AG09309 (cell line): ENCODE measurements at regions not wholly inside any gene's neighbourhood (a gene's known extent, or its start where the extent isn't known, plus 50 kb on each side); places are given as distances from the start of the nearest gene placed in this dataset.

Experiments
- DNase-seq: peaks from one replicate; pipeline ENCODE4 v3.0.0-alpha.2; 2010; ENCODE audit warnings: low read depth
- H3K4me3 ChIP-seq: 2 replicates; pipeline ENCODE4 v1.5.1; 2011; ENCODE audit warnings: mild to moderate bottlenecking, low read depth, low read length, moderate library complexity; ENCODE audit not compliant: control insufficient read depth
- CTCF ChIP-seq: IDR thresholded peaks from 2 replicates; pipeline ENCODE4 v1.5.1; 2011; ENCODE audit warnings: mild to moderate bottlenecking, low read depth, low read length, inconsistent platforms; ENCODE audit not compliant: insufficient read depth, control insufficient read depth; ENCODE audit errors: missing control alignments

- no peak overlapping the region for H3K4me3 ChIP-seq
- DNase-seq, result no peak
- no peak for TF ChIP-seq CTCF
Observed at GRCh38 chr4:43968011-43968410, 480.6 kb downstream of the KCTD8 start.

- no peak for TF ChIP-seq CTCF
- H3K4me3 ChIP-seq, result no peak overlapping the region
- no peak for DNase-seq
Observed at GRCh38 chr4:43983610-43984009, 465.0 kb downstream of the KCTD8 start.

GRCh38 chr4:43987331-43987944 is 461.2 kb downstream of the KCTD8 start:
- H3K4me3 ChIP-seq, result no peak overlapping the region
- TF ChIP-seq CTCF, result no peak
- DNase-seq, result no peak

- TF ChIP-seq CTCF, result no peak
- no peak overlapping the region for H3K4me3 ChIP-seq
- no peak for DNase-seq
Observed at GRCh38 chr4:43990551-43990950, 458.1 kb downstream of the KCTD8 start.

- TF ChIP-seq CTCF, result no peak
- no peak overlapping the region for H3K4me3 ChIP-seq
- DNase-seq, result no peak
Observed at GRCh38 chr4:43990963-43991362, 457.6 kb downstream of the KCTD8 start.

- H3K4me3 ChIP-seq, result no peak overlapping the region
- no peak for DNase-seq
- no peak for TF ChIP-seq CTCF
Observed at GRCh38 chr4:43992552-43992951, 456.1 kb downstream of the KCTD8 start.

GRCh38 chr4:43993196-43993902 is 455.3 kb downstream of the KCTD8 start:
- no peak for TF ChIP-seq CTCF
- DNase-seq, result no peak

More at GRCh38 chr4:43993196-43993902, 455.3 kb downstream of the KCTD8 start:
- no peak overlapping the region for H3K4me3 ChIP-seq
